Activated CD8-positive, alpha-beta T cell treated with anti-CD3 and anti-CD28 coated beads, Interleukin-2, amount 10 ng/mL, durations not matched to agents 7 days and 5 days (primary cell): ENCODE measurements at regions not wholly inside any gene's neighbourhood (a gene's known extent, or its start where the extent isn't known, plus 50 kb on each side); places are given as distances from the start of the nearest gene placed in this dataset.

Experiments
- ATAC-seq: fragments of 150-1000 bp; cut with Tn5 transposase; one replicate; pipeline ENCODE4 v1.10.0; 2021; ENCODE audit warnings: moderate library complexity
- CTCF ChIA-PET: fragments of 350-600 bp; sonication (Branson Sonifier 250); formaldehyde crosslinking; loops from one replicate; lab custom pipeline; 2021; ENCODE audit warnings: antibody characterized with exemption; lab: Charles Lee
- POLR2A ChIA-PET: fragments of 350-600 bp; sonication (Branson Sonifier 250); formaldehyde crosslinking; loops from one replicate; lab custom pipeline; 2021; ENCODE audit warnings: antibody characterized with exemption; lab: Charles Lee
- DNase-seq: peaks from one replicate; pipeline ENCODE4 v3.0.0-alpha.2; 2020
- H3K27ac Mint-ChIP-seq: one replicate; pipeline ENCODE4 v1.8.0; 2021; ENCODE audit warnings: mild to moderate bottlenecking, mixed read lengths
- H3K27me3 Mint-ChIP-seq: one replicate; pipeline ENCODE4 v1.8.0; 2021; ENCODE audit warnings: low read depth, mixed read lengths
- H3K36me3 Mint-ChIP-seq: one replicate; pipeline ENCODE4 v1.8.0; 2021; ENCODE audit warnings: low read depth, mixed read lengths
- H3K4me1 Mint-ChIP-seq: one replicate; pipeline ENCODE4 v1.8.0; 2021; ENCODE audit warnings: low read depth, mixed read lengths
- H3K4me3 Mint-ChIP-seq: one replicate; pipeline ENCODE4 v1.8.0; 2021; ENCODE audit warnings: mild to moderate bottlenecking, mixed read lengths
- H3K9me3 Mint-ChIP-seq: one replicate; pipeline ENCODE4 v1.8.0; 2022; ENCODE audit warnings: mixed read lengths; ENCODE audit not compliant: insufficient read depth

DNA sequence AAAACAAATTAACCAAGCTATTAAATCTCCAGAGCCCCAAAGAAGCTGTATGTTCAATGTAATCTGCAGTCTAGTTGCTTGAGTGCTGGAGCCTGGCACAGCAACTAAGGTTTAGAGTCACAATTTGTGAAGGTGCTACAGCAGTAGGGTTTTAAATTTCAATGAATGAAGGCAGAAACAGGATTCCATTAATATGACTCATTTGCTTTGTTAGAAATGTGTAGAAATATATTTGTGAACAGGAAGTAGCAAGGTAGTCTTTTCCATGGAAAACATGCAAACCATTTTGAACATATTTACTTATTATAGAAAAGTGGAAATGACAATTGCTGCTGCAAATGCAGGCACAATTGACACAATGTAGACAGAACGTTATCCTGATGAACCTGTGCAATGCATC is 149.0 kb upstream of the STEAP4 start:
- H3K27ac Mint-ChIP-seq: no peak overlapping the region
- POLR2A ChIA-PET: no interaction called here
- no peaks in the 10 kb centered on the region for H3K9me3 Mint-ChIP-seq
- H3K4me3 Mint-ChIP-seq: no peak overlapping the region
- H3K36me3 Mint-ChIP-seq: no peaks in the 10 kb centered on the region
- H3K4me1 Mint-ChIP-seq: no peaks in the 10 kb centered on the region
- no peaks in the 10 kb centered on the region for H3K27me3 Mint-ChIP-seq
- ATAC-seq (no peak), DNase-seq (no peak)
- CTCF ChIA-PET: no interaction called here

DNA sequence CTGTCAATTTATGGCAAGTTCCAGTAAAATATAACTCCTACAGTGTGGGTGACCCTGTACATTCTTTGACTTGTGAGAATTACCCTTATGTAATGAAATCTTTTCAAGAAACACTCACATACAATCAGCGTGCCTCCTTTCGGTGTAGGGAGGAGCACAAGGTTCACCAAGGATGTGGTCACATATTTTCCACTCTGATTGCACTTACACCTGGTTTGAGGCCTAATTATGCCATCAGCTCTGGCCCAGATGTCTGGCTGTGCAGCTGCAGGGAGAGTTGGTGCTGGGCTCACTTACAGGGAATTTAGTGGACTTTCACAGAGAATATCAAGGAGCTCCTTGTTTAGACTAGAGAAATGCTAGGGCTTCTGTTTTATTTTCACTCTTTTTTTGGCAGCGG is 146.0 kb upstream of the STEAP4 start:
- CTCF ChIA-PET: no interaction called here
- H3K27me3 Mint-ChIP-seq: no peaks in the 10 kb centered on the region

GRCh38 chr7:88450874-88451273 is 144.2 kb upstream of the STEAP4 start:
- H3K9me3 Mint-ChIP-seq: no peaks in the 10 kb centered on the region
- H3K36me3 Mint-ChIP-seq: no peaks in the 10 kb centered on the region
- DNase-seq: no peak
- no peak for ATAC-seq
- no peak overlapping the region for H3K27ac Mint-ChIP-seq
- ChIA-PET CTCF (no interaction called here), POLR2A (no interaction called here)
- H3K4me3 Mint-ChIP-seq: no peak overlapping the region
- H3K27me3 Mint-ChIP-seq: no peaks in the 10 kb centered on the region
- H3K4me1 Mint-ChIP-seq: no peaks in the 10 kb centered on the region

More for the DNA sequence above, 146.0 kb upstream of the STEAP4 start:
- no peak for DNase-seq
- POLR2A ChIA-PET: no interaction called here
- no peaks in the 10 kb centered on the region for H3K36me3 Mint-ChIP-seq
- no peak overlapping the region for H3K4me3 Mint-ChIP-seq
- H3K4me1 Mint-ChIP-seq: no peaks in the 10 kb centered on the region
- ATAC-seq: no peak
- H3K9me3 Mint-ChIP-seq: no peaks in the 10 kb centered on the region
- no peak overlapping the region for H3K27ac Mint-ChIP-seq

DNA sequence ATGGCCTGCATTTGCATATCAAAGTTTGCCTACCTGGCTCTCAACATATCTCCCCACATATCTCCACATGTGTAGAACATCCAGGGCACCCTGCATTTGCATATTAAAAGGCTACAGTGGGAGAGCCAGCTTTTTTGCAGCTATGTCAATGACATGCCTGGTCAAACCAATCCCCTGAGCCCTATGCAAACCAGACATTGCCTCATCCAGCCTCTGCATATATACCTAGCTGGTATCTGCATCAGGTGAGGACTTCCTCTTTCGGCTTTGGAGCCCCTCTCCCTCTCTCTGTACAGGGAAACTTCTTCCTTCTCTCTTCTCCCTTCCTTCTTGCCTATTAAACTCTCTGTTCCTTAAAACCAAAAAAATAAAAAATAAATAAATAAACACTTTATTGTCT is 142.7 kb upstream of the STEAP4 start:
- H3K4me3 Mint-ChIP-seq: no peak overlapping the region
- no peak overlapping the region for H3K27ac Mint-ChIP-seq
- no peaks in the 10 kb centered on the region for H3K9me3 Mint-ChIP-seq
- no peaks in the 10 kb centered on the region for H3K4me1 Mint-ChIP-seq
- no peak for ATAC-seq
- H3K27me3 Mint-ChIP-seq: no peaks in the 10 kb centered on the region
- ChIA-PET POLR2A (no interaction called here), CTCF (no interaction called here)
- DNase-seq: no peak
- H3K36me3 Mint-ChIP-seq: no peaks in the 10 kb centered on the region

DNA sequence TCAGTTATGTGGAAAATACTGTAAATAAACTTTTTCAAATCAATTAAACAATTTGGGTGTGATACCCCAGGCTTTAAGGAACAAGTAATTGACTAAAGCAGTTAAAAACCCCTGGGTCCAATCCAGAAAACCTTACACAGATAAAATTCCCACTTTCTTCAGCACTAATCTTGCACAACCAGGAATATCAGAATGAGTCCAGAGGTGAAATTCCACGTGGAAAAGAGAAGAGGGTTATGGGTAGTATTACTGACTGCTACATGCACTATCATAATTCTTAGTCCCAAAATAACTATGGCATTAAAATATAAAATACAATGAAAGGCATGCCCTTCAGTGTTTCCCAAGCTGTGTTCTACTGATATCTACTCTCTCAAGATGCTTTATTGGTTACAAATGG is 135.7 kb upstream of the STEAP4 start:
- no peak overlapping the region for H3K27ac Mint-ChIP-seq
- DNase-seq (no peak), ATAC-seq (no peak)
- H3K27me3 Mint-ChIP-seq: no peaks in the 10 kb centered on the region
- H3K4me1 Mint-ChIP-seq: no peaks in the 10 kb centered on the region
- H3K36me3 Mint-ChIP-seq: no peaks in the 10 kb centered on the region
- H3K9me3 Mint-ChIP-seq: no peaks in the 10 kb centered on the region
- CTCF ChIA-PET: no interaction called here
- H3K4me3 Mint-ChIP-seq: no peak overlapping the region
- POLR2A ChIA-PET: no interaction called here

DNA sequence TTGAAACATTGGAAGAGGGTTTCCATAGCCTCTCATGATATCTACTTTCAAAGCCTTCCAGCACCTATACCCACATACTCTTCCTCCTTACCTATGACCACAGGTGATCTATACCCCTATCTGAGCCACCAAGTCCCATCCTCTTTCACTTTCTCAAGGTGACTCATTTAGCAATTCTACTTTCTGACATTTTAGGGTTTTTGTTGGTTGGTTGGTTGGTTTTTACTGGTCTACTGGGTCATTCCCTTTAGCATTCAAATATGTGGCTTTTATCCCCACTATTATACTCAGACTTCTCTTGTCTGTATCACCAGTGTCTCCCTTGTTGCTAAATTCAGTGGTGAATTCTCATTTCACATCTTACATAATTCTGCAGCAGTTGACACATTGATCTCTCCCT is 130.4 kb upstream of the STEAP4 start:
- no peaks in the 10 kb centered on the region for H3K27me3 Mint-ChIP-seq
- ChIA-PET POLR2A (no interaction called here), CTCF (no interaction called here)
- DNase-seq: no peak
- H3K27ac Mint-ChIP-seq: no peak overlapping the region
- H3K4me3 Mint-ChIP-seq: no peak overlapping the region
- no peaks in the 10 kb centered on the region for H3K9me3 Mint-ChIP-seq
- no peaks in the 10 kb centered on the region for H3K36me3 Mint-ChIP-seq
- no peaks in the 10 kb centered on the region for H3K4me1 Mint-ChIP-seq
- no peak for ATAC-seq

GRCh38 chr7:88432301-88432700 is 125.6 kb upstream of the STEAP4 start:
- Mint-ChIP-seq H3K27ac (no peak overlapping the region), H3K9me3 (no peaks in the 10 kb centered on the region), H3K4me3 (no peak overlapping the region), H3K36me3 (no peaks in the 10 kb centered on the region), H3K4me1 (no peaks in the 10 kb centered on the region), H3K27me3 (no peaks in the 10 kb centered on the region)
- ChIA-PET CTCF (no interaction called here), POLR2A (no interaction called here)
- DNase-seq (no peak), ATAC-seq (no peak)

DNA sequence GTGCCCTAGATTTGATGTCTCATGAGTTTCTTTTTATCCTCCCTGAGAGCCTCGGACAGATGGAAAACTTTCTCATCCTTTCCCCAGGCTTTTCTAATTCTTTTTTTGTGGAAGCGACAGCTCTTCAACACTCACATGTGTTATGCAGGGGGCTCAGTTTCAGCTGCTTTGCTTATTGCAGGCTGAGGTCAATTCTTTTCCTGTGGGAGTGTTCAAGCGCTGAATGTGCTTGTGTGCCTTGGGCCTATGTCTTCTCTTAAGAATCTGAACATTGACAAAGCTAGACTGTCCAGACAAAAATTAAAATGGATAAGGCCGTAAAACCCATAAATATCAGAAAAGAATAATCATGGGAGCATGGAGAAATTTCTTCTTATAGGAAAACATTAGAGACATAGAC is 125.2 kb upstream of the STEAP4 start:
- Mint-ChIP-seq H3K27me3 (no peaks in the 10 kb centered on the region), H3K4me1 (no peaks in the 10 kb centered on the region), H3K36me3 (no peaks in the 10 kb centered on the region), H3K9me3 (no peaks in the 10 kb centered on the region), H3K4me3 (no peak overlapping the region), H3K27ac (no peak overlapping the region)
- DNase-seq (no peak), ATAC-seq (no peak)
- ChIA-PET POLR2A (no interaction called here), CTCF (no interaction called here)

GRCh38 chr7:88429382-88429781 is 122.7 kb upstream of the STEAP4 start:
- H3K4me1 Mint-ChIP-seq: no peaks in the 10 kb centered on the region
- no peak for ATAC-seq
- no peak for DNase-seq
- no peak overlapping the region for H3K4me3 Mint-ChIP-seq
- CTCF ChIA-PET: no interaction called here
- H3K36me3 Mint-ChIP-seq: no peaks in the 10 kb centered on the region
- H3K27ac Mint-ChIP-seq: no peak overlapping the region
- H3K27me3 Mint-ChIP-seq: peaks cover 2% of the 10 kb centered on the region
- H3K9me3 Mint-ChIP-seq: no peaks in the 10 kb centered on the region
- POLR2A ChIA-PET: no interaction called here

DNA sequence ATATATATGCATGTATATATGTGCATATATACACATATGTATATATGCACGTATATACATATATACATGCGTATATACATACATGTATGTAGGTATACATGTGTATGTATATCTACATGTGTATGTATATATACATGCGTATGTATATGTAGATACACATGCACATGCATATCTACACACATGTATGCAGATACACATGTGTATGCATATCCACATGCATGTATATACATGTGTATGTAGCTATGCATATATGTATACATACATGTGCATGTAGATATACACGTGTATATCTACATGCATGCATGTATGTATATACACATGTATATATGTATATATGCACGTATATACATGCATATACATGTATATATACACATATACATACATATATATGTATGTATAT is 95.8 kb upstream of the STEAP4 start:
- no peak overlapping the region for H3K27ac Mint-ChIP-seq
- POLR2A ChIA-PET: no interaction called here
- CTCF ChIA-PET: interaction anchor here (1.4 kb wide), 1 partner anchor 159 kb away, joined by 5 read pairs; no protein-coding TSS in a partner anchor
- no peak overlapping the region for H3K4me3 Mint-ChIP-seq
- H3K9me3 Mint-ChIP-seq: no peaks in the 10 kb centered on the region
- no peaks in the 10 kb centered on the region for H3K36me3 Mint-ChIP-seq
- no peak for DNase-seq
- H3K4me1 Mint-ChIP-seq: no peaks in the 10 kb centered on the region
- H3K27me3 Mint-ChIP-seq: no peaks in the 10 kb centered on the region
- ATAC-seq: no peak

DNA sequence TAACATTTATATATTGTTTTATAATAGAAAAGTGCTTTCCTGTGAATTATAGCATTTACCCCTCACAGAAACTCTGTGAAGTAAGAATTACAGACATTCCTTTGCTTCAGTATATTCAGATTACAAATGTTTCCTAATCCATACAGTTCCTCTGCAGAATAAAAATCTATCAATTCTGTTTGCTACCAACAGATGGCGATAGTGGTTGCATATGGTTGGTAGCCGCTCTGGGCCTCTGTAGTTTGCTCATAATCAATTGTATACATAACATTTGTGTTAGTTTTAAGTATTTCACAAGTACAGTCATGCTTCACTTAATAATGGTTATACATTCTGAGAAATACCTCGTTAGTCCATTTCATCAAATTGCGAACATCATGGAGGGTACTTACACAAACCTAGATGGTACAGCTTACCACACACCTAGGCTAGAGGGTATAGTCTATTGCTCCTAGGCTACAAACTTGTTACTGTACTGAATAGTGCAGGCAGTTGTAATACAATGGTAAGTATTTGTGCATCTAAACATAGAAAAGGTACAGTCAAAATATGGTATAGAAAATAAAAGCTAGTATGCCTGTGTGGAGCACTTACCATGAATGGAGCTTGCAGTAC is 94.4 kb upstream of the STEAP4 start:
- no peak overlapping the region for H3K4me3 Mint-ChIP-seq
- H3K27ac Mint-ChIP-seq: no peak overlapping the region
- CTCF ChIA-PET: interaction anchor here (0.6 to 1.4 kb wide), 4 partner anchors 9 to 181 kb away, joined by 3 to 5 read pairs (median 4); partner anchors contain the start of gene SRI
- no peak for DNase-seq
- H3K27me3 Mint-ChIP-seq: no peaks in the 10 kb centered on the region
- ATAC-seq: no peak
- H3K36me3 Mint-ChIP-seq: no peaks in the 10 kb centered on the region
- POLR2A ChIA-PET: no interaction called here
- H3K4me1 Mint-ChIP-seq: peaks cover 5% of the 10 kb centered on the region
- H3K9me3 Mint-ChIP-seq: no peaks in the 10 kb centered on the region

DNA sequence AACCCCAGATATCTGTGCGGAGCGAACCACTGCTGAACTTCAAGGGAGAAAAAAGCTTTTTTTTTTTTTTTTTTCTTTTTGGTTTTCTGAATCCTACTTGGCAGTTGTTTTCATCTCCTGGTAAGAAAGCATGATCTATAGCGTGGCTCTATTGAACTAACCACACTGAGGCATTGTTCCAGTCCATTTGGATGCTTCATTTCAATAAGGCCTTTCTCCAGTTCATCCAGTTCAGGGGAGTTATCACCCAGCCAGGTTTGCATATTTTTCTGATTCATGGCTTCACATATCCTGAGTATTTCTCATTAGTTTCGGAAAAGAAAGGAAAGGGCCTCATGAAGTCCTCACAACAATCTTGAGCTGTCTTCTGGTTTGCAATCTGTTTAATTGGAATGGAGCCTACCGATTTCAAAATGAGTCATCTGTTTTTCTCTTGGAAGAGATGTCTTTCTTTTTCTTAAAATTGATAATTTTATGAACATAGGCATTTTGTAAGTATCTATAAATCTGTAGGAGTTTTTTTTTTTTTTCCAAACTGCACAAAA is 93.1 kb upstream of the STEAP4 start:
- Mint-ChIP-seq H3K4me1 (peaks cover 9% of the 10 kb centered on the region), H3K4me3 (no peak overlapping the region), H3K27ac (no peak overlapping the region), H3K27me3 (peaks cover under 1% of the 10 kb centered on the region), H3K36me3 (no peaks in the 10 kb centered on the region), H3K9me3 (no peaks in the 10 kb centered on the region)
- DNase-seq: no peak
- CTCF ChIA-PET: no interaction called here
- POLR2A ChIA-PET: no interaction called here
- no peak for ATAC-seq

DNA sequence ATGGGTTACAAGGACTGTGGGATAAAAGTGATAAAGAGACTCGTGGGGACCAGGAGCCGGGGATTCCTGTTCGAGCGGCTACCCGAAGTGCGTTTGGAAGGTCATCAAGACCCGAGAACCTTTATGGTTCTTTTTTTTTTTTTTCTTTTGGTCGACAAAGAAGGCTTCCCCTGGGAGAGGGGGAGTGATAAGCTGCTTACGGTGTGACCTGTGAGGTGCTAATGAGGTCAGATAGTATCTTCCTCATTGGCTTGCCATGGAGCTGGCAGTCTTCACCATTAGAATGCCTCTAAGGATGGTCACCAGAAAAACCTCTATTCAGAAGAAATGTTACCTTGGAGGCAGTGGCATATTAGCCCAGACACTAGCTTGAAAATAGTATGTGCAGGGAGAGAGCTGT is 92.3 kb upstream of the STEAP4 start:
- Mint-ChIP-seq H3K4me3 (no peak overlapping the region), H3K36me3 (no peaks in the 10 kb centered on the region), H3K9me3 (no peaks in the 10 kb centered on the region), H3K4me1 (peaks cover 9% of the 10 kb centered on the region), H3K27me3 (peaks cover 7% of the 10 kb centered on the region), H3K27ac (no peak overlapping the region)
- ATAC-seq: no peak
- DNase-seq: no peak
- ChIA-PET CTCF (no interaction called here), POLR2A (no interaction called here)
